Loucy (cell line): ENCODE measurements at regions not wholly inside any gene's neighbourhood (a gene's known extent, or its start where the extent isn't known, plus 50 kb on each side); places are given as distances from the start of the nearest gene placed in this dataset.

Source experiments
- CTCF ChIP-seq: fragments of 200-600 bp; sonication (generic); conservative IDR thresholded peaks from 2 replicates; pipeline ENCODE4 v1.5.1; 2014; ENCODE audit warnings: mild to moderate bottlenecking, antibody characterized with exemption, low read length
- EZH2phosphoT487 ChIP-seq: fragments of 200-600 bp; IDR thresholded peaks from 2 replicates; pipeline ENCODE4 v1.6.1; 2018; ENCODE audit warnings: antibody characterized with exemption, mild to moderate bottlenecking, moderate library complexity, borderline replicate concordance

GRCh38 chr10:4073912-4074311, 288.9 kb upstream of the KLF6 start:
- TF ChIP-seq CTCF (no peak), EZH2phosphoT487 (no peak)
